ENCODE measurements at regions not wholly inside any gene's neighbourhood (a gene's known extent, or its start where the extent isn't known, plus 50 kb on each side); places are given as distances from the start of the nearest gene placed in this dataset.

DNA sequence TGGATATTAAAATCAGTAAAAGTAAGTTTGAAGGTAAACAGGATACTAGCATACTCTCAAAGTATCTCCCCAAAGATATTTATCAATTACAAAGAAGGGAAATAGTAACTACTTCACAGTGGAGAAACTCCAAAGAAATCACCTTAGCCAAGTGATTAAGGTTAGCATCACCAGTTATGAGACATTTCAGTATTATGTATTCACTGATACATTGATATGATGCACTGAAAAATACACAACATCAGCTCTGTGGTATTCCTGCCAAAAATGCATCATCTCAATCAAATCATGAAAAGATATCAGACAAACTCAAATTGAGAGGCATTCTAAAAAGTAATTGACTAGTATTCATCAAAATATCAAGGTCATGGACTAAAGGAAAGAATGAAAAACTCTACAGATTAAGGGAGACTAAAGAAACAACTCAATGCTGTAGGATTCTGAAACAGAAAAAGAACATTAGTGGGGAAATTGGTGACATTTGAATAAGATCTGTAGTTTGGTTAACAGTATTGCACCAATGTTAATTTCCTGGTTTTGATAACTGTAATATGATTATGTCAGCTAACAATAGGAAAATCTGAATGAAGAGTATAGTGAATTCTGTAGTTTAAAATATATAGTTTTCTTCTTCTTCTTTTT lies 215.4 kb downstream of the UACA start:
- no peak for DNase-seq

DNA sequence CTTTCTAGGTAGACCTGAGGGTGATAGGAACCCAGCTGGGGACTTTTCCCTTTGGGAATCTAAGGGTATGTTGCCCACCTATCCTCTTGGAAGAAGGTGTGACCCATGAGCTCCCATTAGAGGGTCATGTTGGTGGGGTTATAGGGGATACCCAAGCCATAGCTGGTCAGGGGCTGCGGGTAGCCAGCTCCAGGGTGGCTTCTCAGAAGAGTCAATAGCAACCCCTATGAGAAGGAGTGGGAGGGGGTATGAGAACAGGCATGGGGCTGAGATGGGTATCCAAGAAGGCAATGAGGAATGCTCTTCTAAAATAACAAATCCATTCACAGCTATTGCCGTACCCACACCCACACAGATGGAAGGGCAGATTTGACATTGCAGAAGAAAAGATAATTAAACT lies 217.8 kb downstream of the UACA start:
- no peak for DNase-seq

DNA sequence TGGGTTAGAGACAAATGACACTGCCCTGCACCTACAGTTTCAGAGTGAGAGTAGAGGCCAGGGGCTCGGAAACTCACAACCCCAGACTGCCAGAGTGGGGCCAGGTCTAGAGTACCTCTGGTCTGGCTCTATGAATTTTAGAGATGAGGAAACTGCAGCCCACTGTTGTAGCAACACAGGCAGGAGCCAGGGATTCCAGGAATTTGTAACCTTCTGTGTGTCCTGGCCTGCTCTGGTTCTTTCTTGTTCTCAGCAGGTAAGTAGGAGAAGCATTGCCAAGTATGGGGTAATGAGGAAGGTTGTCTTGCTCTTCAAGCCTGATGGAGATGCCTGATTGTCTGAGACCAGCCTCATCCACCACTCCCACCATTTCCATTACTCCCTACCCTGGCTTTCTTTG lies 221.8 kb downstream of the UACA start:
- no peak for DNase-seq

- DNase-seq: no peak
These were observed 223.3 kb downstream of the UACA start for GRCh38 chr15:70539912-70540530.

DNA sequence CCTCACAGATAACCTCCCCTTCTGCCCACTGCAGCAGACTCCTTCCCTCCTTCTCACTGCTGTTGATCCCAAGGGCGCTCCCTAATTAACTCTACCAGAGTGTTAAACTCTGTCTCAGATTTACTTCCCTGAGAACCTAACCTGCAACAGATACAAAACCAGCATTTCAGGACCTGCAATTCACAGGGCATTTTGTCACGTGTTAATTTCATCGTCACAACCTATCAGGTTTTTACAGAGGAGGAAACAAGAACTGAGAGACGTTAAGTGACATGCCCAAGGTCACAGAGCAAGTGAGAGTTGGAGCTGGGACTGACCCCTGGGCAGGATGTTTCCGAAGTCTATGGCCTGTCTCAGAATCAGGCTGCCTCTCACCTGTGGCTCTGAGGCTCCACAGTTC lies 223.9 kb downstream of the UACA start:
- DNase-seq: no peak

DNA sequence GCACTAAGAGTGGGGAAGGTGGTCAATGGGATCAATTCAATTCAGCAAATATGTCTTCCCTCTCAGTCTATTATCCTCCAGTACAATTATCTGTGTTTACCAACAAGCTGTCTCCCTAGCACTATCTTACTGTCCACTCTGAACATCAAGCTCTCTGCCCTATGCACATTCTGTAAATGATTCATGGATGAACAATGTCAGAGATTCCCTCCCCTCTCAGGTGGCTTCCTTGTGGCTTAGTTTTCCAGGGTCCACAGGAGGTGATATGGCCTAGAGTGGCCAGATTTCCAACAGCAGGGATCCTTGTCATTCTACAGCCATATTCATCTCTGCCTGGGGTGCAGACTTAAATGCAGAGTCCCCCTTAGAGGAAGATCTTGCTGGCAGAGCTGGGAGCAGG lies 225.1 kb downstream of the UACA start:
- no peak for DNase-seq

GRCh38 chr15:70535955-70536338 lies 227.4 kb downstream of the UACA start:
- DNase-seq: no peak

- no peak for DNase-seq
These were observed 228.0 kb downstream of the UACA start for GRCh38 chr15:70535071-70535954.

- peak; percentile 73 for DNase-seq
These were observed 229.2 kb downstream of the UACA start for GRCh38 chr15:70533931-70534742.

DNA sequence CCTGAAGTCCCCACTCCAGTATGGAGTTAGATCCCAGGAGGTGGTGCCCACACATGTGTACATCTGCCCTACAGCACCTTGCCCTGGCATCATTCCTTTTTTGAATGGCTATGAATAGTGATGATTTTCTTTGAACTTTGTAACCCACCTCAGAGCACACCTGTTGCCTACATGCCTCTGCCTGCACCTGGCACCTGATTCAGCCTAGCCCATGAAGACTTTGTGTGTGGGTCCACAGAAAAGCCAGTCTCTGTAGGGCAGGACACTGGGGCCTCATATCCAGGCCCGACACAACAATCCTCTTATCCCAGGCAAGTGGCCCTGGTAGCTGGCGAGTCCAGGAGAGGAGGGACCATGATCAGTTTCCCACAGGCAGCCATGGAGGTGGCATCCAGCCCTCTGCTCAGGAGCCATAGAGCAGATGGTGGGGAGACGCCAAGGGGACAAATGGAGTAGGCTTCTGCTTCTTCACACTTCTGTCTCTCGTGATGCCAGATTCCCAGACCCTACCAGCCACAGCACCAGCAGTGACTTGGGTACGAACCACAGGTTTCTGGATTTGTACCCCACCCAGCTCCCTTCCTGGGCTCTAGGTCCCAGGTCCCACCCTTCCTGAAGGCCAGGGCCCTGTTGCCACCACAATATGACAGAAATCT lies 230.7 kb downstream of the UACA start:
- DNase-seq: no peak

DNA sequence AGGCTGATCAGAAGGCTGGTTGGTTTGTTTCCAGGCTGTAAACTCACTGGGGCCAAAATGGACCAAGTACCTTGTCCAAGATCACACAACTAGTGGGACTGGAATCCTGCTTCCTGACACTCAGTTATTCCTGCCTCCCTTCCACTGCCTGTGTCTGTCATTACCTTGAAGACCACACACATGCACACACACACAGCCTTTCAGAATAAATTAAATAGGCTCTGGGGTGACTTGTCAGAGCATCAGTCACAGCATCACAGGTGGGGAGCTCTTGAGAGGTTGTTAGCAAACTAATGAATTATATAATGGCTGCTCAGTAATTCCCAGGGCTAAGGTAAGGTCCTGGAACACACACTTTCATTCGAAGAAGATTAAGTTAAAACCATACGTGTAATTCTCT lies 231.8 kb downstream of the UACA start:
- DNase-seq: no peak

GRCh38 chr15:70530906-70531305 lies 232.5 kb downstream of the UACA start:
- DNase-seq: no peak

GRCh38 chr15:70530503-70530902 lies 232.9 kb downstream of the UACA start:
- DNase-seq: no peak

- DNase-seq: no peak
These were observed 233.3 kb downstream of the UACA start for GRCh38 chr15:70530017-70530499.

GRCh38 chr15:70528816-70529215 lies 234.5 kb downstream of the UACA start:
- no peak for DNase-seq

DNA sequence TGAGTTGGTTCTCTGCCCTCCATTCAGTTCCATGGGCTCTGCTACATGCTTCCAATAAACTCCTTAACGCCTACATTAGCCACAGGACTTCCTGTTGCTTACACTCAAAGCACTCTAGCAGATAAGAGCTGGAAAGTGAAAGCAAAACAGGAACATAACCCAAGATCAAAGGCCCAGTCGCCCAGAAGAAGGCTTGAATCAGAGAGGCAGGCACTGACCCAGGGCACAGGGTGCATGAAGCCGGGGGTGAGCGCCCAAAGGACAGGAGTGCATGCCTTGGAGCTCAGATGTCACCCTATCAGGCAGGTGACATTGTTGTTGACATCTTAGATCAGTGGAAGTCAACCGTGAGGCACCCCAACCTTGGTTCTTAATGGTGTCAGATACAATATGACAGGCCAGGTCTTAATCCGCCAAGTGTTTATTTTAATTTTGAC lies 235.1 kb downstream of the UACA start:
- no peak for DNase-seq

- no peak for DNase-seq
These were observed 236.4 kb downstream of the UACA start for GRCh38 chr15:70526974-70527325.

- peak; percentile 90 for DNase-seq
These were observed 237.0 kb downstream of the UACA start for GRCh38 chr15:70526221-70526973.

- DNase-seq: no peak
These were observed 237.8 kb downstream of the UACA start for GRCh38 chr15:70525551-70525950.

GRCh38 chr15:70524470-70524869 lies 238.9 kb downstream of the UACA start:
- DNase-seq: no peak

GRCh38 chr15:70523616-70524015 lies 239.7 kb downstream of the UACA start:
- DNase-seq: no peak

GRCh38 chr15:70523192-70523591 lies 240.2 kb downstream of the UACA start:
- DNase-seq: no peak
